ENCODE measurements at regions not wholly inside any gene's neighbourhood (a gene's known extent, or its start where the extent isn't known, plus 50 kb on each side); places are given as distances from the start of the nearest gene placed in this dataset.

DNA sequence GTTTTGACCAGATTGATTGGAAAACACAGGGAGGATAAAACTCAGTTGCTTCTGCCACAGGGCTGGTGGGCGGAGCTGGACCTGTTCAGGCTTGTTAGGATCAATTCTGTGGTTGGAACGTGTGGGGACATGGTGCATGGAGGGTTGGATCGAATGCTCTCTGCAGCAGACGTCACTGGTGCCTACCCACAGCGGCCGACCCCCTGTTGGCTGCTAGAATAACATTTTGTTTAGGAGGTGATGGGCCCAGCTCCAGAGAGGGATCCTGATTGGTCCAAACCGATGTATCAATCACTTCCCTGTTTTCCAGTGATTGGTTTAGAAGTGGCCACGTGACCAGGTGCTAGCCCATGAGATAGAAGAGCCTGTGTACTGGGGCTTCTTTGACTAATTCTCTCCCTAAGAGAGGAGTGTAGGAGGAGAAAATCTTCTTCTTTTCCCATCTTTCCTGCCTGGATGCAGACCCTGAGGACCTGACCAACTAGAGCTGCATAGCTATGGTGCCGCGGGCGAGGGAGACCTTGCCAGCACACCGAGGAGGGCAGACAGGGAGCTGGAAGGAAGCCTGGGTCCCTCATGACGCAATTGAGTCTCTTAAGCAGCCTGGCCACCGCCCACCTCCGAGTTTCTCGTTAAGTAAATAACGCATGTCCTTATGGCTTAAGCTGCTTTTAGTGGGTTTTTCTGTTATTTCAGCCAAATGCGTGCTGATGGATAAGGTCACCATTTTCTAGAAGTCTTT is 163.5 kb downstream of the AACS start:
- TF ChIP-seq, protein P1, sequence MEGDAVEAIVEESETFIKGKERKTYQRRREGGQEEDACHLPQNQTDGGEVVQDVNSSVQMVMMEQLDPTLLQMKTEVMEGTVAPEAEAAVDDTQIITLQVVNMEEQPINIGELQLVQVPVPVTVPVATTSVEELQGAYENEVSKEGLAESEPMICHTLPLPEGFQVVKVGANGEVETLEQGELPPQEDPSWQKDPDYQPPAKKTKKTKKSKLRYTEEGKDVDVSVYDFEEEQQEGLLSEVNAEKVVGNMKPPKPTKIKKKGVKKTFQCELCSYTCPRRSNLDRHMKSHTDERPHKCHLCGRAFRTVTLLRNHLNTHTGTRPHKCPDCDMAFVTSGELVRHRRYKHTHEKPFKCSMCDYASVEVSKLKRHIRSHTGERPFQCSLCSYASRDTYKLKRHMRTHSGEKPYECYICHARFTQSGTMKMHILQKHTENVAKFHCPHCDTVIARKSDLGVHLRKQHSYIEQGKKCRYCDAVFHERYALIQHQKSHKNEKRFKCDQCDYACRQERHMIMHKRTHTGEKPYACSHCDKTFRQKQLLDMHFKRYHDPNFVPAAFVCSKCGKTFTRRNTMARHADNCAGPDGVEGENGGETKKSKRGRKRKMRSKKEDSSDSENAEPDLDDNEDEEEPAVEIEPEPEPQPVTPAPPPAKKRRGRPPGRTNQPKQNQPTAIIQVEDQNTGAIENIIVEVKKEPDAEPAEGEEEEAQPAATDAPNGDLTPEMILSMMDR (IDR thresholded peaks at IDR 0.05): no peak
- no peak for TF ChIP-seq POLR2A (IDR thresholded peaks at IDR 0.05)

Data from heart left ventricle (tissue), 13 donors.